ENCODE measurements at regions not wholly inside any gene's neighbourhood (a gene's known extent, or its start where the extent isn't known, plus 50 kb on each side); places are given as distances from the start of the nearest gene placed in this dataset.
A peak's percentile ranks its signal among the peaks of the same experiment; 100 is the strongest.

DNA sequence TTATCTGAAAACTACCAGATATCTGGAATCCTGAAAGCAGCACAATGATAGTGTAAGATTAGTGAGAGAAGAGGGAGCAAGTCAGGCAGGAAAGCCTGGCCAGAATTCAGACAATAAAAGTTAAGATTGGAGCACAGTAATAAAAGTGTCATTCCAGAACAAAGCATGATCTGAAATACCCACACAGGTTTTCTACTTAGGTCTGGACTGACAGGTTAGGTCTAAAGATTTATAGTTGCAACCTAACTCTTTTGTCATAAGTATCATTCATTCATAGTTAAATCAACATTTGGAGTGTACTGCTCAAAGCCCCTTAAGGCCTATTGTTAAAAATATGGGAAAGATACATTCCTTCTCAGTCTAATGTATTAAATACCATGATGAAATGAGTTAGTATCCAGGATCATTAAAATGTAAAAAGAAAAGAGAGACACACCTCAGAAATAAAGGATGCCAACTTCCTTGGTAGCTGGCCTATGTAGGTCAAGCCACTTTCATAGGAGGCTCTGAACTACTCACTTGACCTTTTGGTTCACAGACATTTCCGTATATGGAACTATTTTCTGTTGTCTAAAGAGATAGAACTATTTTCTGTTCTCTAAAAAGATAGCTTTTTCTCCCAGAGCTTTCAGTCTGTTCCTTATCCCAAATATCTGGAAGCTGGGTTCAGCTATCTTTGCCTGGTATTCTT is 105.2 kb downstream of the FAS start:
- DNase-seq (ENCODE audit: low spot score): no peak

DNA sequence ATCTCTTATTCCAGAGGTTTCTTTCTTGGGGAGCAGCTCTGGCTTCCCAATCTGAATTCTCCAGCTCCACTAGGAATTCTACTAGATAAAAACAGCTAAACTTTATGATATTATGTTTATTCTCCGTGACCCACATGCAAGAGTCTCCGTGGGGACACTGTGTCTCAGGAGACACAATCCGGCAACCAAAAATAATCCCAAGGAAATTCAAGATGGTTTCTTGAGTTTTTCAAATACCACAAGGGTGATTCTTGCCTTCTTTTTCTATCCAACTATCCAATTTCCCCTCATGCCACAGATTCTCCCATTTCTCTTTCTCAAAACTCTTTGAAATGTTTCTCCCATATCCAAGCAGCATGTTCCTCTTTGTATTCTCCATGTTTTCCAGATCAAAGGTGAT is 103.1 kb downstream of the FAS start:
- DNase-seq (ENCODE audit: low spot score): no peak

DNA sequence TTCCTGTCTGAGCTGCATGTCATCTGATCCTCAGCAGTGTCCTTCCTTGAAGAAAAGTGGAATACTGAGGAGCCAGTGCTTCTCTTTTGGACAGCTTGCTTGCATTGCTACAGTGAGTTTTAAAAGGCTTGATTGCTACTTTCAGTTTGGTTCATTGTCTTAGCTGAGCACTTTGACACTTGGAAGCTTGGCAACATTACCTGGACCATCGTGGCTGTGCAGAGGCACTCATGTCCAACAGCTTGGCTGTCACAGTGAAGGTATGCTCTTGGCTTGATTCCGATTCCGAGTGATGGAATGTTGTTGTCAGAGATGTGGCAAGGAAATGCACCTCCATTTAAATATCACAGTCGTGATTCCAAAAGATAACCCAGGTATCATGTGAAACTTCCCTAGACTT is 102.4 kb downstream of the FAS start:
- no peak for DNase-seq (ENCODE audit: low spot score)

DNA sequence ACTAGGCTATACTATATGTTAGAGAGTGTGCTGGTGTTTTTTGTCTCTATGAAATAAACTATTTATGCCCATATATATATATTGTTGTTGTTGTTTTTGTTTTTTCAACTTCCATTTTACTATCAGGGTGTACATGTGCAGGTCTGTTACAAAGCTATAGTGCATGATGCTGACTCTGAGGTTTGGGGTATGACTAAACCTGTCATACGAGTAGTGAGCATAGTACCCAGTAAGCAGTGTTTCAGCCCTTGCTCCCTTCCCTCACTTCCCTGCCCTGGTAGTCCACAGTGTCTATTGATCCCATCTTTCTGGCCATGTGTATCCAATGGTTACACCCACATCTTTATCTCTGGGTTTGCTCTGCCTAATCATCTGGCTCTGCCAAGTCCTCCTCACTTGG is 101.8 kb downstream of the FAS start:
- DNase-seq (ENCODE audit: low spot score): no peak

DNA sequence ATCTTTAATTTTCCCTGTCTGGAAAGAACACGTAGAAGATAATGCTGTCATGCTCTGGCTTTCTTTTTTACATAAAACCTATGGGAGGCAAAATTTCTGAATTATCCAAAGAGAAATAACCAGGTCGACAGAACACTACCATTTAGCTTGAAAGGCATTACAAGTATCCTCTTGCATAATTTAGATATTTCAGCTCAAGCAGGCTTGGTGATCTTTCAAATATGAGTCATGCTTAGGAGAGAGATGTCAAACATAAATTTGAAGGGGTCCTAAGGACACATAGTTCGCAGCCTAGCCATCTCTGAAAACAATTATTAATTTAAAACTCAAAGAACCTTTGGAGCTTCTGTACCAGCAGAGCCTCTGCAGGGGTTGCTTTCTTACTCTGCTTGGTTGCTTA is 100.9 kb downstream of the FAS start:
- DNase-seq (ENCODE audit: low spot score): no peak

DNA sequence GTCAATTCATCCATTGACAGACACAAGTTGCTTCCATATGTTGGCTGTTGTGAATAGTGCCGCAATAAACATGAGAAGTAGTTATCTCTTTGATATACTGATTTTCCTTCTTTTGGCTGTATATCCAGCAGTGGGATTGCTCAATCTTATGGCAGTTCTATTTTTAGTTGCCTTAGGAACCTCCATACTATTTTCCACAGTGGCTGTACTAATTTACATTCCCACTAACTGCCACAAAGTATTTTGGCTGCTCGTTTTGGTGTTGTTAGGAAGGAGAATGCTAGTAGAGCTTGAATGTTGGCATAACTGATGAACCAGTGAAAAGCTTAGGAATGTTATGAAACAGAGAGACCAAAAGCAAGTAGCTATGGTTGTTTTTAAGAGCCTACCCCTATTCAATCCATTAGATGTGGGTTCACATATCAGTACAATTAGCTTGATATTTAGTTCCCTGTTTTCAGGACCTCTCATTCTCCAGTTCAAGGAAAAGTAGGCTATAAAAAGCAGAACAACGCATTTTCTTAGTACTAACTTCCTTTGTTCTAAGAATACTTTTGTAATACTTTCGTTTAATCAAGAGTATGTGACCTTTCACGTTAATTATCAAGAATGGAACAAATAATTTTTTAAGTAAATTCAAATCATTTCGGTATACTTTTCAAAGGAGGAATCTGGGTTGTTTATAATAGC is 100.3 kb downstream of the FAS start:
- peak; percentile 59 for DNase-seq (ENCODE audit: low spot score)

DNA sequence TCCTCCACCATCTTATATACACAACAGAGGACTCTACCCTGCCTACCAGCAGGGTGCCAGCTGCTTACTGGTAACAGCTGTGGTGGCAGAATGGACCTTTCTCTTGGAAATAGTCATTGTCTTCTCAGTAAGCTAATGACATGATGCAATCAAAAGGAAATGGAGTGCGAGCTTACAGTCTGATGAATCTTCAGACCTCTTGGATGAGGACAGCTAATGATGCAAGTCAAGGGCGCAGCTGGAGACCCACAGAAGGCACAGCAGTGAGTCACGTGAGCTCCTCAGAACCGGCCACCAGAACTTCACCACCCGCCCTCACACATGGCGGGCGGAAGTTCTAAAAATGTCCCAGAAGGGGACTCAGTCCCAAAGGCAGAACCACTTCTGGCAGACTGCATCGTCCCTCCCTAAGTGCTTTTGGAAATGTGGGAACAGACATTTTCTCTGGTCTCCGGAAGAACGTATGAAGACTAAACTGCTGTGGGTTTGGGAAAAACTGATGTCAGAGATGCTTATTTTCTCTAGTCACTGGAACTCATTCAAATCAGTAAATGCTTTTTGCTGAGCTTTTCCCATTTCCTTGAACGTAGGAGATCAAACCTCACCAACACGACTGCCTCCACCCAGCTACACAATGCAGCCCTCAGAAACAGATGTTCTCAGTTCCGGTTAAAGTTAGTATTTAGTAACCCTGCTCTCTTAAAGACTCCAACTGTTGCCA is 96.4 kb downstream of the FAS start:
- DNase-seq (ENCODE audit: low spot score): peak; percentile 38

DNA sequence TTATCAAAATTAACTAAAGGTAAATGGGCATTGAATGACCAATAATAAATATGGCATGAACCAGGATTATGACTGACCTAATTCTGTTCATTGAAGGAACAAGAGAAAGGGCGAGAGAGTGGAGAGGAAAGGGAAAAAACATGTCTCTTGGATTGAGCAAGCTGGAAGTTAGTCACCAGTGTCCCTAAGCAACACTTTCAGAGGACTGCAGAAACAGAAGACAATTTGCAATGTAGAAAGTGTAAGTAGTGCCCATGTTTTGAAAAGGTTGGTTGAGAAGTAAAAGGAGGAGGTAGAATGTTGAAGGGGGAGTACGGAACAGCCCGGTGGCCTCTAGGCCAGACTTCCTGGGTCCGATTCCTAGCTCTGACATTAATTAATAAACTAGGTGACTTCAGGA is 94.6 kb downstream of the FAS start:
- no peak for DNase-seq (ENCODE audit: low spot score)

DNA sequence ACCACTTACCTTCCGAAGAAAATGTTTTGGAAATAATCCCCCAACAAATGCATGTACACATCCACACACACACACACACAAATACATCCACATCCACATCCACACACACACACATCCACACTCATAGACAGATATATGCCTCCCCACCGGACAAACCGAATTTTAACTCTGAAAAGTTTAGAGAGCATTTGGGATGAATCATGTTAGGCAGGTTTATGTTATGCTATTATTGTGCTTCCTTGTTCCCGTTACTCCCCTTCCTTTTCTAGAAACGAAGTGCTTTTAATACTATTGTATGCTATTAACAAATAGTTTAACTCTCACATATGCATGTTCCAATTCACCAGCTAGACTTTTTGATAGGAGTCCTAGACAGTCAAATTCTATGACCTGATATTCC is 91.5 kb downstream of the FAS start:
- DNase-seq (ENCODE audit: low spot score): no peak

DNA sequence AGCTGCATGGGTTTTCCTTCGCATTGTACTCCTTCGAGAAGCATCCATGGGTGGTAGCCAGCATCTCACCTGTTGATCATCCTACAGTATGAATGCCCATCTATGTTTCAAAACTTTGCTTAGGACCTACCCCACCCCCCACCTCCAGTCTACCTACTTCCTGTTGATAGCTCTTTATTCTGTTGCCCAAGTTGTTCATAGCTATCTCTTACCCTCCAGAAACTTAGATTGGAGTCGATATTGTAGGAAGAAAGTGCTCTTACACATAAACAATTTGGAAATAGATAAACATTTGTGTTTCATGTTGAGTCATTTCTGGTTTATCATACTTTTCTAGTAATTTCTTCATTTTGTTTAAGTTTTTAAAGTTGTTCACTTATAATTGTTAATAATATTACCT is 90.1 kb downstream of the FAS start:
- no peak for DNase-seq (ENCODE audit: low spot score)

DNA sequence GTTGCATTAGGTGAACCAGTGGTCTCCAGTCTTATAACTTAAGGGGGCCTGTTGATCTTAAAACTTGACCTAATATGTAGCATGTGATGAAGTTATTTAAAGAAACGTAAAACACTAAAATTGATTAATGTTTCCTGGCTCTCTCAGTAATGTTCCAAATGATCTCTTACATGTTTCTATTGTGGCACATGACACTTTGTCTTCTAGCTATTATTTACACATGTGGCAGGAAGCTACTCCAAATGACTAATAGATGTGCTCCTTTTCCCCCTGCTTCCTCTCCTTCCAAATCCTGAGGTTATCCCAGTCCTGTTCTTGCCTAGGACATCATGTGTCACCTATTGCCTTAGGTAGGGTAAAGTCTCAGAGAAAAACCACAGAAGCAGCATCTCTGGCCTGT is 89.4 kb downstream of the FAS start:
- no peak for DNase-seq (ENCODE audit: low spot score)

DNA sequence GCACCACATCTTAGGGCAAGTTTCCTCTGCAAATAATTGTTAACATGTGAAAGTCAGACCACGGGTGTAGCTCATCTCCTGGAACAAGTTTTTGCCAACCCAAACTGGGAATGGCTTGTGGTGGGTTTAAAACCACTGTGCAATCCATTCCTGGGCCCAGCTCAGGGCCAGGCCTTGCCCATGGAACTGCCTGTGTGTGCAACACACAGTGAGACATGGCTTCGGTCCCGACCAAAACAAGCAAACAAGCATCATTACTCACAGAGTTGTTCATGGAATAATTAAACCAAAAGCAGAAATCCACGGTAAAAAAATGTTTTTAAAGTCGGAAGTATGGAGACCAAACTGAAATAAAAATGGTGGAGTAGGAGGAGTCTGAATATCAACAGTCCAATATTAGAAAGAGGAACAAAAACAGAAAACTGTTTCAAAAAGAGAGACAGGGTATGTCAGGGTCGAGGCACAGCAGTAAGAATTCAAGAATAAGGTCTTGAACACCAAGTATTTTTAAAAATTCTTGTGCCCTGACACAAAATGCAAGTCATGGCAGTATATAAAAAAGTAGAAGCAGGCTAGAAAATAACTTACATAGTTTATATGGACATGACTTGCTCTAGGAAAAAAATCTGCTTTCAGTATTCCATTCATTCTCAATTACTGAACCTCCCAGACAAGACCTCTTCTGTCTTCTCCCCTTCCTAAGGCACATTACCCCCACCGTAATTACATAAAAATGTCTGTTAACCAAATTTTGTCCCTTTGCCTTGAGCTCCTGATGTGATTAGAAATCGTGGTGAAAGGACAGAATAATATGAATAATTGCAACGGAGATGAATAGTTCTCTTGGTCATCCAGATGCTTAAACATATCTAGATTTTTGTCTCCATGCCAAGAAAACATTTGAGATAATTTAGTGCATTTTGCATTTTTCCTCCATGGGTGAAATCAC is 88.4 kb downstream of the FAS start:
- DNase-seq (ENCODE audit: low spot score): no peak

DNA sequence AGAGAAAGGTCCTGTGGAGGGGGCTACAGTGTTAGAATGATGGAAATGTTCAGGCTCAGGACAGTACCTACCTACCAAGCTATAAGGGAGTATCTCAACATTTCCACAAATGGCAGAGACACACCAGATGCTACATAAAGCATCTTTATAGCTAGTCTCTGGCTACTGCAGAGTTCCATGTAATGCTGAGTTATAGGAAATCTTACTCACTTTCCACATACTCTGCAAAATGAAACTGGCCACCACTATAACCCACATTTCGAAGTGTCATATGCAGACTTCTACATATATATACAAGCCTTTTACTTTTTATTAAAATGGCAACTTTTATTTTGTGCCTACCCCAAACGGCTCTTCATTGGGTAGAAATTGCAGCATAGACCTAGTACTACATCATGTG is 85.5 kb downstream of the FAS start:
- no peak for DNase-seq (ENCODE audit: low spot score)

DNA sequence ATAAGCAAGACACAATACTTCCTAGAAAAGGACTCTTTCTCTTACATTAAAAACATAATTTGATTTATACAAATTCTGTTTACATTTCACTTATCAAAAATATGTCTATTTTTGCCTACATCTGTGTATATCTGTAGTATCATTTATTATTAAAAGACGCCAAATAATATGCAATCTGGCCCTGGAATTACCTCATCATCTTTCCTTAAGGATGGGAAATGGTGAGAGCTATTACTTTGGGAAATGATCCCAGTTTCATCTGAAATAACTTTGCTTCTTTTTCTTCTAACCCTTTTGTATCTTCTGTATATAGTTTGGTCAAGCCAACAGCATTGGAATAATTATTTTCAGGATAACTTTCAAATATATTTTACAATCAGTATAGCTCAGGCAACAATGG is 85.0 kb downstream of the FAS start:
- DNase-seq (ENCODE audit: low spot score): no peak

DNA sequence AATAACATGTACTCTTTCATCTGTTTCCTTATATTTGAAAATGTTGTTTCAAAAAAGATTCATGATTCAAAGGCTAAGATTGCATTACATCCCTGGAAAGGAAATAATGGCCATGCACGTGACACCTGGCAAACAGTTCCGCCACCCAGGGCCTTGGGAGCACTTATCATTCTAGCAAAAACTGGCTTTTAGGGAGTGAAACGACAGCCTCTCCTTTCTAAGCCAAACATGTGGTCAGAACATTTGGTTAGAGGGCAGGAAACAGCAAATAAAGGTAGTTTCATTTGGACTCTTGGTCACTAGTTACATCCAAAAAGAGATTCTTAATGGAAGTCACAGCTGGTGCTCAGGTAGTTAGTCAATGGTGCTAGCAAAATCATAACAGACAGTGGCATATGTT is 83.5 kb downstream of the FAS start:
- no peak for DNase-seq (ENCODE audit: low spot score)

DNA sequence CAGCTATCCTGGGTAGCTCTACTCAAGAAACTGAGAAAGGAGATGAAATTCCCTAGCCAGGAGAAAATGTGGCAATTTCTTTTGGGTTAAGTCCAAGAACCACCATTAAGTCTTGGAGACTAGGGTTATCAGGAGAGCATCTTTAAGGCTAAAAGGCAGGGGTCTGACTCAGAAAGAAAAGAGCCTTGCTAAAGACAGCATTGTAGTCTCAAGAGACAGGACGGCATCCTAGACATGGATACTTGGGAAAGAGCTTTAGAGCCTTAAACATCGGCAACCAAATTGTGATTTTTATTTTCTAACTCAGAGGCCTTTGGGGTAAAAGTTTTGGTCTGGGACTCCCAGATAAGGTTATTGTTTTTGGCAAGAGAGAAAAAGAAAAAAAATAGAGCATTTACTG is 83.1 kb downstream of the FAS start:
- DNase-seq (ENCODE audit: low spot score): no peak

DNA sequence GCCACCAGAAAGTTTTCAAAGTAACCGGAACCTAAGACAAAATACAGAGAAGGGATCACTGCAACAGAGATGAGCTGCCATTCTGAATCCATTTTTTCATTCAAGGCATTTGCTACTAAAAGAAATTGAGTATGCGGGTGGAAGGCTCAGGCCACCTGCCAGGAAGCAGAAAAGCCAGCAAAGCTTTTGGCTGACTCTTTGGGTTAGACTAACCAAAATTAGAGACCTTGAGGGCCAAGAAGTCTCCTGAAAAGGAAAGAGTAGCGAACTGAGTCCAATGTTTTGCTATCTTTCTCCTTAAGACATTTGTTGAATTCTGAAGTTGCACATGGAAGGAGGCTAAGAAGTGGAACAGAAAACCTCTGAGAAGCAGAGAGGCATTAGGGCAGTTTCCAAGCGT is 79.0 kb downstream of the FAS start:
- no peak for DNase-seq (ENCODE audit: low spot score)

Data from pons (tissue), 1 donor.